ENCODE measurements at regions not wholly inside any gene's neighbourhood (a gene's known extent, or its start where the extent isn't known, plus 50 kb on each side); places are given as distances from the start of the nearest gene placed in this dataset.

DNA sequence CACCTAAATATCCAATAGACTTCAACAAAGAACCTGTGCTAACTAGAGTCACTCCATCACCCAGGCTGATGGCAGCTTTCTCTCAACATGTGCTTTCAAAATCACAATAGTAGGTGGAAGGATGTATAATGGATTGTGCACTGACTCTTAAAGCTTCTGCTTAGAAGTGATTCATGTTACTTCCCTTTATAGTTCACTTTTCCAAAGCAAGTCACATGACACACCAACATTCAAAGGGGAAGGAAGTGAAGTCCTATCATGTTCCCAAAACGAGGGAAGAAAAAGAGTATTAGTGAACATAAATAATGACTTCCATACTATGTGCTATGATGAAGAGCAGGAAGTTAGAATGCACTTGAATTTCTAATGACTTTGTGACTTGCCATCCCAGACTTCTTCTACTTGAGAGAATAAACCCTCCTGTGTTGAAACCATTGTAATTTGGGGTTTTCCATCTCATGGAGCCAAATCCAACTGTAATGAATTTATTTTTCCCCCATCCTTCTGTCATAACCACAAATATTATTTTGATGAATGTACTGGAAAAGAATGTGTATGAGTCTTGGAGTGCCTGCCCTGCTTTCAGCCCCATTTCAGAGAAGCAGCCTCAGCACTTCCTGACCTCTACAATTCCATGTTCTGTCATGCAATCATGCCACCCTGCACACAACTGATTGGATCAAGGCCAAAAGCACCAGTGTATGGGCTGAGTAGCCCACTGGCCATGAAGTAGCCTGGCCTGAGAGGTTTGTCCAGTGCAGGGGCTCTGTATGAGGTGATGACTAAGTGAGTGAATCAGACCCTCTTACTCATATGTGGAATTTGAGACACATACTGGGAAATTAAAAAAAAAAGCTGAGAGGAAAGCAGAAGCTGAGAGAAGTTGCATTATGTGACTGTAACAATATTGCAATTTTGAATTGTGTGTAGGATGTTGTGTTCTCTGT is 525.9 kb upstream of the CLINT1 start:
- no peak overlapping the region for H3K4me3 ChIP-seq (ENCODE audit: insufficient read depth, low read depth, low read length)
- 100% methylated on average over 1 of the region's 1 CpG; no CpG with 5 or more reads in 1 of the 2 experiments for WGBS, 2 experiments
- H3K27ac ChIP-seq (ENCODE audit: insufficient read depth, low read depth, low read length, poor library complexity, severe bottlenecking), result no peak overlapping the region

DNA sequence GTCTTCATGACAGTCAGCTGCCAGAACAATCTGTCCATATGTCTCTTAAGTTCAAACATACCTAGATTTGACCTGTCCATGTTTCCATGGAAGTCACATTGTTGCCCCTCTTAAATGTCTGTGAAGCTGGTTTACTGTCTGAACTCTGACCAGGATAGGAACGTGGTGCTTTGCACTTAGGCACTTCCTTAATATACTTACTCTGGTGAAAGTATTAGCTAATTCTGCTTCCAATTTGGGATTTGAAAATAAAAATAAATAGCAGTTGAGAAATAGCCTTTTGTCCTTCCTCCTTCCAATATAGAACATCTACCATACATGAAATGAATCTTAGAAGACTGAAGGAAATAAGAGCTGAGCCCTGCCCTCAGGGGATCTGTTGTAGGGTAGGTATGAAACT is 524.5 kb upstream of the CLINT1 start:
- WGBS, 2 experiments, result 88 to 100% methylated on average over 1 of the region's 1 CpG
- H3K27me3 ChIP-seq (ENCODE audit: control insufficient read depth, insufficient read depth, low read length, poor library complexity, severe bottlenecking), result no peaks in the 10 kb centered on the region

More for the DNA sequence above, 525.9 kb upstream of the CLINT1 start:
- Histone ChIP-seq H3K9me3 (ENCODE audit: control insufficient read depth, low read length) (no peaks in the 10 kb centered on the region), H3K27me3 (ENCODE audit: control insufficient read depth, insufficient read depth, low read length, poor library complexity, severe bottlenecking) (no peaks in the 10 kb centered on the region), H3K36me3 (ENCODE audit: control insufficient read depth, insufficient read depth, low read length) (no peaks in the 10 kb centered on the region), H3K4me1 (ENCODE audit: control insufficient read depth, insufficient read depth, low read length) (no peaks in the 10 kb centered on the region)

DNA sequence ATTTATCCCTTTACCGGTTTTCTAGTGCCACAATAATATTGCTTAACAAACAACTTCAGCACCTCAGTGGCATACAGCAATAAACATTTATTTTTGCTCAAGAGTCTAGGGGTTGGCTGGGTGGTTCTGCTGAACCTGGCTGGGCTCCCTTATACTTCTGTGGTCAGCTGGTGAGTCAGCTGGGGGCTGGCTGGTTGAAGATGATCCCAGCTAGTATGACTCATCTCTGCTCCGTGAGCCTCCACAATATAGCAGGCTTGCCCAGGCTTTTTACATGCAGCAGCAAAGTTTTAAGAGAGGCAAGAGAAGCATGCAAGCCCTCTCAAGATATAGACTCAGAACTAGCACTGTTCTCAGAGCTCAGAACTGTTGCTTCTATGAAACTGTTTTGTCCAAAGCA is 523.5 kb upstream of the CLINT1 start:
- 67 to 68% methylated on average over 2 of the region's 2 CpGs for WGBS, 2 experiments
- H3K27ac ChIP-seq (ENCODE audit: insufficient read depth, low read depth, low read length, poor library complexity, severe bottlenecking), result no peak overlapping the region
- no peaks in the 10 kb centered on the region for H3K27me3 ChIP-seq (ENCODE audit: control insufficient read depth, insufficient read depth, low read length, poor library complexity, severe bottlenecking)
- H3K4me3 ChIP-seq (ENCODE audit: insufficient read depth, low read depth, low read length), result no peak overlapping the region
- H3K9me3 ChIP-seq (ENCODE audit: control insufficient read depth, low read length), result no peaks in the 10 kb centered on the region
- H3K36me3 ChIP-seq (ENCODE audit: control insufficient read depth, insufficient read depth, low read length), result no peaks in the 10 kb centered on the region
- H3K4me1 ChIP-seq (ENCODE audit: control insufficient read depth, insufficient read depth, low read length), result no peaks in the 10 kb centered on the region

More for the DNA sequence above, 524.5 kb upstream of the CLINT1 start:
- Histone ChIP-seq H3K9me3 (ENCODE audit: control insufficient read depth, low read length) (no peaks in the 10 kb centered on the region), H3K4me1 (ENCODE audit: control insufficient read depth, insufficient read depth, low read length) (no peaks in the 10 kb centered on the region), H3K27ac (ENCODE audit: insufficient read depth, low read depth, low read length, poor library complexity, severe bottlenecking) (no peak overlapping the region), H3K4me3 (ENCODE audit: insufficient read depth, low read depth, low read length) (no peak overlapping the region), H3K36me3 (ENCODE audit: control insufficient read depth, insufficient read depth, low read length) (no peaks in the 10 kb centered on the region)

DNA sequence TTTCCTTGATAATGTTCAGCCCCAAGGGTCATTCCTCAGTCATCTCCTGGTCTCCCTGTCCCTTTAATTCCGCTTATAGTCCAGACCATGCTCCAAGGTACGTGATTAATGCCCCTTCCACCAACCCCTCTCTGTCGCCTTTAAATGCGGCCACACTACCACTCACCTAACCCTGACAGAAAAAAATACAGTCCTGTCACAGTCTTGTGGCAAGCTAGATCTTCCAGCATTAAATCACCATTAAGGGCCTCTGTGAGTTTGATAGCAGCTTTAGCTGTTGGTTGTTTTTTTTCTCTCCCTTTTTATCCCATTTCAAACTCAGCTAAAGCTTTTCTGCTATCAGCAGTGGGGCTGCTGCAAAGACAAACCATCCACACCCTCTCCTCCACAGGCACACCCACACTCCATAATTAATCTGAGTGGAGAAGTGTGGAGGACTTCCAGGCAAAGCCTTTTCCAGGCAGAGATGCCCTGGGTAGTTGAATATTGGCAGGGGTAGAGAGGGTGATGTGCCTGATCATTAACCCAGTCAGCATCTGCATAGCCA is 522.7 kb upstream of the CLINT1 start:
- 90 to 92% methylated on average over 4 of the region's 4 CpGs for WGBS, 2 experiments
- Histone ChIP-seq H3K27me3 (ENCODE audit: control insufficient read depth, insufficient read depth, low read length, poor library complexity, severe bottlenecking) (no peaks in the 10 kb centered on the region), H3K4me3 (ENCODE audit: insufficient read depth, low read depth, low read length) (no peak overlapping the region), H3K9me3 (ENCODE audit: control insufficient read depth, low read length) (no peaks in the 10 kb centered on the region), H3K4me1 (ENCODE audit: control insufficient read depth, insufficient read depth, low read length) (no peaks in the 10 kb centered on the region), H3K27ac (ENCODE audit: insufficient read depth, low read depth, low read length, poor library complexity, severe bottlenecking) (no peak overlapping the region), H3K36me3 (ENCODE audit: control insufficient read depth, insufficient read depth, low read length) (no peaks in the 10 kb centered on the region)

DNA sequence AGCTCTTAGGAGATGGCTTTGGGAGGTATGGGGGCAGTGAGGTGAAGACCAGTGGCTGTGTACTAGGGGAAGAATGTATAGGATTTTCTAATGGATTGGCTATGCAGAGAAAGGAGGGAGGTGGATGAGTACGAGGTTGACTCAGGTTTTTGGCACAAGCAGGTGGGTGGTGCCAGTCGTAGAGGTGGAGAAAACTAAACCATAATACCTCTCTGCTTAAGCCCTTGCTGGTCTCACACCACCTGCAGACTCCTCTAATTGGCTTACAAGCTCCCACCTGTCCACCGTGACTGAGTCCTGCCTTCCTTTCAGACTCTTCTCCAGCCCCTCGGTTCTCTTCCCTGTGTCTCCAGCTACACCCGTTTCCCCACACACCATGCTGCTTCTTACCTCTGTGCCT is 521.7 kb upstream of the CLINT1 start:
- H3K4me3 ChIP-seq (ENCODE audit: insufficient read depth, low read depth, low read length), result no peak overlapping the region
- H3K9me3 ChIP-seq (ENCODE audit: control insufficient read depth, low read length), result no peaks in the 10 kb centered on the region
- H3K4me1 ChIP-seq (ENCODE audit: control insufficient read depth, insufficient read depth, low read length), result no peaks in the 10 kb centered on the region
- no peaks in the 10 kb centered on the region for H3K36me3 ChIP-seq (ENCODE audit: control insufficient read depth, insufficient read depth, low read length)
- WGBS, 2 experiments, result 84 to 86% methylated on average over 5 of the region's 5 CpGs
- no peak overlapping the region for H3K27ac ChIP-seq (ENCODE audit: insufficient read depth, low read depth, low read length, poor library complexity, severe bottlenecking)
- H3K27me3 ChIP-seq (ENCODE audit: control insufficient read depth, insufficient read depth, low read length, poor library complexity, severe bottlenecking), result no peaks in the 10 kb centered on the region

DNA sequence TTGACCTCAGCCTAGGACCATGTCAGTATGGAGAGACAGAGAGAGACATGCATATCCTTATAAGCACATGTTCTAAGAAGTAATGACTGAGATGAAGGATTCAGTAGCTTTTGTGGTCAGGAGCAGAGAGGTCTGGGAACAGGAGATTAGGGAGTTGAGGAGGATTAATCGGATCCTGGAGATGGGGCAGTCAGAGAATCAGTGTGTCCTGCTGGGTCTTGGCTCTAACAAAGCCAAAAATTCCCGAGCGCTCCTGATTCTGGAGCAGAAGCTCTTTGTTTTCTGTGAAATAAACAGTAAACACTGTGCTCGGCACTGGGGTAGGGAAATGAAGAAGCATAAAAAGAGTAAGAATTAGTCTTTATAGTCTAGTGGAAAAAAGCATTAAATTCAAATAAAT is 520.0 kb upstream of the CLINT1 start:
- WGBS, 2 experiments, result 46 to 53% methylated on average over 4 of the region's 4 CpGs
- Histone ChIP-seq H3K27me3 (ENCODE audit: control insufficient read depth, insufficient read depth, low read length, poor library complexity, severe bottlenecking) (no peaks in the 10 kb centered on the region), H3K27ac (ENCODE audit: insufficient read depth, low read depth, low read length, poor library complexity, severe bottlenecking) (no peak overlapping the region)

DNA sequence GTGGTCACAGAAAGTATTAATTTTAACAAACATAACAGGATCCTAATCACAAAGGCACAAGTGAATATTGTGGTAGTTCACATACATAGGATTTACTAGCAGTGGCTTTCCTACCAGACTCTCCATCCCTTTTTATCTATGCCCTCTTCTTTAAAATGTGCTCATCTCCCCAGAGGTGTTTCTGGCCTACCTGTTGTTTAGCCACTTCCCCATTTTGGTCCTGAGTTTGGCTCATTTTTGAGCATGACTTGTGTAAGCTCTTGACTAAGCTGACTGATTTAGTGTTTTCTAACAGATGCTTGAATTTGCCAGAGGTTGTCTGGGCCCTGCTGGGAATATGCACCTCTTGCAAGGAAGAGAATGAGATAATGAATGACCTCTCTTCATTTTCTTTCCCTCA is 517.7 kb upstream of the CLINT1 start:
- Histone ChIP-seq H3K36me3 (ENCODE audit: control insufficient read depth, insufficient read depth, low read length) (no peaks in the 10 kb centered on the region), H3K9me3 (ENCODE audit: control insufficient read depth, low read length) (no peaks in the 10 kb centered on the region), H3K27ac (ENCODE audit: insufficient read depth, low read depth, low read length, poor library complexity, severe bottlenecking) (no peak overlapping the region), H3K27me3 (ENCODE audit: control insufficient read depth, insufficient read depth, low read length, poor library complexity, severe bottlenecking) (no peaks in the 10 kb centered on the region), H3K4me1 (ENCODE audit: control insufficient read depth, insufficient read depth, low read length) (no peaks in the 10 kb centered on the region), H3K4me3 (ENCODE audit: insufficient read depth, low read depth, low read length) (no peak overlapping the region)

More for the DNA sequence above, 520.0 kb upstream of the CLINT1 start:
- Histone ChIP-seq H3K9me3 (ENCODE audit: control insufficient read depth, low read length) (no peaks in the 10 kb centered on the region), H3K36me3 (ENCODE audit: control insufficient read depth, insufficient read depth, low read length) (no peaks in the 10 kb centered on the region), H3K4me1 (ENCODE audit: control insufficient read depth, insufficient read depth, low read length) (no peaks in the 10 kb centered on the region), H3K4me3 (ENCODE audit: insufficient read depth, low read depth, low read length) (no peak overlapping the region)

DNA sequence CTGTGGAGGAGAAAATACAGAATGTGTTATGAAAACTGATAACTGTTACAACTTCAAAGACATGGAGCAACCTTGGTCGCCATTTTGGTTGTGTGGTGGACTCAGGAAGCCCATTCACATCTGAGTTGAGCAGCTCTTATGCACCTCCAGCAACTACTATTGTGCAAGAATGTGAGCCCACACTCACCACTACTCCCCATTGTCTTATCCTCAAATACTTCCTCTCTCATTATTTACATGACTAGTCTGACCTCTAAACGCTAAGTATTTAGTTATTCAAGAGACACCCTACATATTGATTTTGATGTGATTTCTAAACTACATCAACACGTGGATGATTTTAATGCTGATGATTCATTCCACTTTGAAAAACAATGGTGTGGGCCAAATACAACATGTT is 516.6 kb upstream of the CLINT1 start:
- no peaks in the 10 kb centered on the region for H3K27me3 ChIP-seq (ENCODE audit: control insufficient read depth, insufficient read depth, low read length, poor library complexity, severe bottlenecking)
- no peak overlapping the region for H3K4me3 ChIP-seq (ENCODE audit: insufficient read depth, low read depth, low read length)
- no peaks in the 10 kb centered on the region for H3K9me3 ChIP-seq (ENCODE audit: control insufficient read depth, low read length)
- 94 to 96% methylated on average over 3 of the region's 3 CpGs for WGBS, 2 experiments
- H3K36me3 ChIP-seq (ENCODE audit: control insufficient read depth, insufficient read depth, low read length), result no peaks in the 10 kb centered on the region
- H3K4me1 ChIP-seq (ENCODE audit: control insufficient read depth, insufficient read depth, low read length), result no peaks in the 10 kb centered on the region
- no peak overlapping the region for H3K27ac ChIP-seq (ENCODE audit: insufficient read depth, low read depth, low read length, poor library complexity, severe bottlenecking)

DNA sequence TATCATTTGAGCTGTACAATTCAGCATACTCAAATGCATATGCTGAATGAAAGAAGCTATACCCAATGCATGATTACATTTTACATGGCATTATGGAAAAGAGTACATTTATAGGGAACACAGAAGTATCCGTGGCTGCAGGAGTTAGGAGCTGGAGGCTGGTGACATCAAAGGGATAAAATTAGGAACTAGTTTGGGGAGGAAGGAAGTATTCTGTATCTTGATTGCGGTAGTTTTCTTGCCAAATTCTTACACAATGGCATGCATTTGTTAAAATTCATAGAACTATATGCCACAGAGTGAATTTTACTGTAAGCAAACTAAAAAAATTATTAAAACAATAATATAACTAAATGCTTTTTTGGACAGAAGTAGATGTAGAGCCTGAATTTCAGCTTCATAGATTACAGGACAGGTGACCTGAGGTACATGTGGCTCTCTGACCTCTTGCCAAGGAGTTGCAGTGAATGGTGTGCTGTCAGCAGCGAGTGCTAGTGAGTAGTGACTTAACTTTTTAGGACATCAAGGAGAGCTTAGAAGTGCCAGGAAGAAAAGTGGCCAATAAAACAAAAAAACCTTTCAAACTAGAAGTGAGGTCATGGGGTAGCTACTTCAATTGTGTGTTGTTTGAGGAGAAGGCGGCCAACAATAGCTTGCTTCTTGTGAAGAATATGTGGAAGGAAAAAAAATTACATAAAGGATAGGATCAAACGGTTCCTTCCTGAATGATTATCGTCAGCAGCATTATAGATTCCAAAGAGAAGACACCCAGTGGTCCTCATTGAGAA is 514.9 kb upstream of the CLINT1 start:
- 75 to 78% methylated on average over 5 to 6 of the region's 6 CpGs for WGBS, 2 experiments
- no peak overlapping the region for H3K4me3 ChIP-seq (ENCODE audit: insufficient read depth, low read depth, low read length)
- H3K9me3 ChIP-seq (ENCODE audit: control insufficient read depth, low read length), result no peaks in the 10 kb centered on the region
- H3K4me1 ChIP-seq (ENCODE audit: control insufficient read depth, insufficient read depth, low read length), result no peaks in the 10 kb centered on the region
- H3K27ac ChIP-seq (ENCODE audit: insufficient read depth, low read depth, low read length, poor library complexity, severe bottlenecking), result no peak overlapping the region
- no peaks in the 10 kb centered on the region for H3K27me3 ChIP-seq (ENCODE audit: control insufficient read depth, insufficient read depth, low read length, poor library complexity, severe bottlenecking)
- no peaks in the 10 kb centered on the region for H3K36me3 ChIP-seq (ENCODE audit: control insufficient read depth, insufficient read depth, low read length)

DNA sequence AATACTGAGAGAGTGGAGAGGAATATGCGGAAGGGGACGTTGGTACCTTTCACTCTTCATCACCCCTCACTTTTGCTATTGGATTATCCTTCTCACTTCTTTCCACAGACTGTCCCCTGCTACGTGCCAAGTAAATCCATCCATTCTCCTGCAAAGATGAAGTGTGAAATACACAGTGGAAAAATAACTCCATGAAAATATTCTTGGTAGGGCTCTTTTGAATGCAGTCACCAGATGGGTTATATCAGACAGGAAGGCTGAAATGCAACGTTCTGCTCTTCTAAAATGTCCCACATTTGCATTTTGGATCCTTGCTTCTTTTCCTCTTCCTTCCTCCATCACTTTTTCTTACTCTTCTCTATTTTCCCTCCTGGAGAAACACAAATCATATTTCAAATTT is 510.3 kb upstream of the CLINT1 start:
- Histone ChIP-seq H3K9me3 (ENCODE audit: control insufficient read depth, low read length) (no peaks in the 10 kb centered on the region), H3K27ac (ENCODE audit: insufficient read depth, low read depth, low read length, poor library complexity, severe bottlenecking) (no peak overlapping the region), H3K4me3 (ENCODE audit: insufficient read depth, low read depth, low read length) (no peak overlapping the region), H3K4me1 (ENCODE audit: control insufficient read depth, insufficient read depth, low read length) (no peaks in the 10 kb centered on the region), H3K36me3 (ENCODE audit: control insufficient read depth, insufficient read depth, low read length) (no peaks in the 10 kb centered on the region), H3K27me3 (ENCODE audit: control insufficient read depth, insufficient read depth, low read length, poor library complexity, severe bottlenecking) (no peaks in the 10 kb centered on the region)
- WGBS, 2 experiments, result 95 to 97% methylated on average over 4 of the region's 4 CpGs

All from ectodermal cell (in vitro differentiated cells).